CD4-positive, alpha-beta T cell treated with Interleukin-10 for 1 hour (primary cell): ENCODE measurements at regions not wholly inside any gene's neighbourhood (a gene's known extent, or its start where the extent isn't known, plus 50 kb on each side); places are given as distances from the start of the nearest gene placed in this dataset.
"Not testable (repeated sequence)": the region's sequence is repeated elsewhere in the genome, so short reads cannot be mapped to it uniquely, and the experiment has no call there.

Experiments
- DNase-seq: peaks from one replicate; pipeline ENCODE4 v3.0.0-alpha.2; 2020

GRCh38 chr12:90828621-90829020 lies 126.4 kb downstream of the CCER1 start:
- no peak for DNase-seq

GRCh38 chr12:90827567-90827966 lies 127.4 kb downstream of the CCER1 start:
- DNase-seq = no peak

GRCh38 chr12:90826036-90826435 lies 128.9 kb downstream of the CCER1 start:
- DNase-seq = no peak

GRCh38 chr12:90823859-90824258 lies 131.1 kb downstream of the CCER1 start:
- no peak for DNase-seq

- DNase-seq = no peak
Observed at GRCh38 chr12:90819709-90820108, 135.3 kb downstream of the CCER1 start.

- no peak for DNase-seq
Observed at GRCh38 chr12:90816353-90817089, 138.5 kb downstream of the CCER1 start.

GRCh38 chr12:90809940-90810339 lies 145.0 kb downstream of the CCER1 start:
- no peak for DNase-seq

- DNase-seq = no peak
Observed at GRCh38 chr12:90808568-90808967, 146.4 kb downstream of the CCER1 start.

GRCh38 chr12:90802727-90803126 lies 152.2 kb downstream of the CCER1 start:
- no peak for DNase-seq

- DNase-seq = no peak
Observed at GRCh38 chr12:90801776-90802175, 153.2 kb downstream of the CCER1 start.

- DNase-seq = no peak
Observed at GRCh38 chr12:90794212-90794611, 160.8 kb downstream of the CCER1 start.

- DNase-seq = not testable (repeated sequence)
Observed at GRCh38 chr12:90792718-90793117, 162.3 kb downstream of the CCER1 start.

- no peak for DNase-seq
Observed at GRCh38 chr12:90791445-90791844, 163.5 kb downstream of the CCER1 start.

- no peak for DNase-seq
Observed at GRCh38 chr12:90790747-90791146, 164.2 kb downstream of the CCER1 start.

GRCh38 chr12:90773491-90773890 lies 181.5 kb downstream of the CCER1 start:
- no peak for DNase-seq

GRCh38 chr12:90770861-90771260 lies 184.1 kb downstream of the CCER1 start:
- no peak for DNase-seq

- DNase-seq = no peak
Observed at GRCh38 chr12:90757957-90758356, 197.0 kb downstream of the CCER1 start.

GRCh38 chr12:90745211-90745610 lies 209.8 kb downstream of the CCER1 start:
- no peak for DNase-seq

GRCh38 chr12:90741611-90742010 lies 213.4 kb downstream of the CCER1 start:
- no peak for DNase-seq

- no peak for DNase-seq
Observed at GRCh38 chr12:90729736-90730135, 225.2 kb downstream of the CCER1 start.

GRCh38 chr12:90712671-90713070 lies 242.3 kb downstream of the CCER1 start:
- no peak for DNase-seq

- no peak for DNase-seq
Observed at GRCh38 chr12:90710711-90711110, 244.3 kb downstream of the CCER1 start.

- no peak for DNase-seq
Observed at GRCh38 chr12:90706036-90706435, 248.9 kb downstream of the CCER1 start.

GRCh38 chr12:90695415-90695814 lies 259.6 kb downstream of the CCER1 start:
- DNase-seq = no peak

GRCh38 chr12:90690120-90690519 lies 264.9 kb downstream of the CCER1 start:
- DNase-seq = no peak
